Central memory CD8-positive, alpha-beta T cell (primary cell): ENCODE measurements at regions not wholly inside any gene's neighbourhood (a gene's known extent, or its start where the extent isn't known, plus 50 kb on each side); places are given as distances from the start of the nearest gene placed in this dataset.

Experiments
- ATAC-seq: fragments of 150-1000 bp; cut with Tn5 transposase; replicated peaks from 2 replicates; pipeline ENCODE4 v1.10.0; 2022; ENCODE audit warnings: mild to moderate bottlenecking, moderate FRiP score, moderate number of reproducible peaks; ENCODE audit not compliant: poor library complexity, severe bottlenecking; ENCODE audit errors: extremely low read depth
- DNase-seq, 2 donors: peaks; one replicate each; pipeline ENCODE4 v3.0.0; 2021; ENCODE audit warnings: low spot score in 2 of 2
- H3K27ac Mint-ChIP-seq: one replicate; pipeline ENCODE4 v1.8.0; 2022; ENCODE audit warnings: low read depth, mild to moderate bottlenecking, moderate library complexity, mixed read lengths
- H3K27me3 Mint-ChIP-seq: one replicate; pipeline ENCODE4 v1.8.0; 2022; ENCODE audit warnings: mixed read lengths
- H3K36me3 Mint-ChIP-seq: one replicate; pipeline ENCODE4 v1.8.0; 2022; ENCODE audit warnings: mild to moderate bottlenecking, moderate library complexity, mixed read lengths; ENCODE audit not compliant: insufficient read depth
- H3K4me1 Mint-ChIP-seq: one replicate; pipeline ENCODE4 v1.8.0; 2022; ENCODE audit warnings: mixed read lengths
- H3K4me3 Mint-ChIP-seq: one replicate; pipeline ENCODE4 v1.8.0; 2022; ENCODE audit warnings: mild to moderate bottlenecking, moderate library complexity, mixed read lengths
- H3K9me3 Mint-ChIP-seq: one replicate; pipeline ENCODE4 v1.8.0; 2022; ENCODE audit warnings: mixed read lengths

- DNase-seq, result no peak
- H3K4me1 Mint-ChIP-seq, result no peaks in the 10 kb centered on the region
- H3K36me3 Mint-ChIP-seq, result no peaks in the 10 kb centered on the region
- no peak overlapping the region for H3K4me3 Mint-ChIP-seq
- H3K27me3 Mint-ChIP-seq, result peaks cover 40% of the 10 kb centered on the region
- no peak for ATAC-seq
- H3K27ac Mint-ChIP-seq, result no peak overlapping the region
- H3K9me3 Mint-ChIP-seq, result peaks cover 6% of the 10 kb centered on the region
These were observed 270.3 kb upstream of the VLDLR start for GRCh38 chr9:2351324-2351723.

DNA sequence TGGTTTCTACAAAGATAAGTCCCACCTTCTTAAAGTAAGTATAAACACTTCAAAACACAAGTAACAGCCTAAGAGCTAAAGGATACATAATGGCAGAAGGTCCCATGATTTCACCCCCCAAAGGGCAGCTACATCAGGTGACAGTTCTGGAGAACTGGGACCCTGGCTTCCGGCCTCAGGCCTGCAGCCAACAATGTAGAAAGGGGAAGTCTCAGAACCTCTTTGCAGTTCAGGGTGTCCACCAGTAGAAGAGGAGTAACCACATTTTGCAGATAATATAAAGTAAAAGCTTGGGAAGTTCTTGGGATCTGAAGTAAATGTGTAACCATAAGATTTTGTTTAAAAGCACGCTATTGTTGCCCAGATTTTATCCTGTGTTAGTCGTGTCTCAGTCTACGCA is 267.4 kb upstream of the VLDLR start:
- Mint-ChIP-seq H3K9me3 (no peaks in the 10 kb centered on the region), H3K4me1 (no peaks in the 10 kb centered on the region), H3K4me3 (no peak overlapping the region), H3K27ac (no peak overlapping the region), H3K36me3 (no peaks in the 10 kb centered on the region), H3K27me3 (peaks cover 41% of the 10 kb centered on the region)
- no peak for DNase-seq
- no peak for ATAC-seq

DNA sequence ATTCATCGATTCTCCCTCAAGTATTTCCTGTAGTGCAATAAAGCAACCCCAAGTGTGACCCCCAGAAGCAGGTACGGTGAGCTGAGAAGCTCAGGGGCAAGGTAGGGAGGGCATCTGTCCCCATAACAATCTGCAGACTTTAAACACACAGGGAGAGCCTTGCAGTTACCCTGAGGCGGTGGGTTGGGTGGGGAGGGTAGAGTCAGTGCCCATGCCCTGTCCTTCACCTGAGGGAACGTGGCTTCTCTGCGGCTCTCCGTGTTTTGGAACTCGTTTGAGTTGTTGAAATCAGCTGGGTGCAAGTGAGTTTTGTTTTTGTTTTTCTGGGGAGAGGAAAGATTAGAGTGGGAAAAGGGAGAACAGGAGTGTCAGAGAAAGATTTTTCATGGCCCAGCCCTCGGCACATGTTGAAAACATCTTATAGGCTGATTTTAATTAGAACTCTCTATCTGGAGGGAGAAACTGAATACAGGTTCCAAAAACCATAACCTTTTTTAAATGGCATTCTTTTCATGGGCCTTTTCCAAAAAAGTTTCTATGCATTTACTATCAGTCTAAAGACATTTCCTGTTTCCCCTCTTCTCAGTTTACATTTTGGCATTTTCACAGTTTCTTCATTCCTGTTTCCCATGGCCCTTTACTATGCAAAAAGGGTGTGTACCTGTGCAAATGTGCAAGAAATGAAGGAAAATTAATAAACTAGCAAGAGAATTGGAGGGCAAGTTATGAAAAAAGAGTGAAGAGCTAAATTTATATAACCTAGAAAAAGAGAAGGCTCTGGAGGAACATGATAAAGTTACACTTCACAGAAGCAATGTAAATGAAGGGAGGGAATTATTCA is 266.5 kb upstream of the VLDLR start:
- peaks cover 46% of the 10 kb centered on the region for H3K27me3 Mint-ChIP-seq
- ATAC-seq (no peak), DNase-seq (no peak)
- no peaks in the 10 kb centered on the region for H3K9me3 Mint-ChIP-seq
- no peak overlapping the region for H3K4me3 Mint-ChIP-seq
- H3K36me3 Mint-ChIP-seq, result no peaks in the 10 kb centered on the region
- no peaks in the 10 kb centered on the region for H3K4me1 Mint-ChIP-seq
- H3K27ac Mint-ChIP-seq, result no peak overlapping the region

DNA sequence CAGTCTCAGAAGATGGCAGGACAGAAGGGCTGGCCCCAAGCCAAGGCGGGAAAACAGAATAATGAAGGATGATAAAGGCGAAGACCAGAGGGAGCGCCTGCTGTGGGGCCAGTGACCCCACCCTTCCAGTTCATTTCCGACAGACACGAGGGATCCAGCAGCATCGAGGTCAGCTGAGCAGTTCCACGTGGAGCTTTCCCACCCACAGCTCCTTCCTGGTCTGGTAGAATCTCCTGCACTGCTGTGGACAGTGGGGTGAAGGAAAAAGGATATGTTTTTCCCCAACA is 265.9 kb upstream of the VLDLR start:
- Mint-ChIP-seq H3K9me3 (no peaks in the 10 kb centered on the region), H3K4me1 (no peaks in the 10 kb centered on the region), H3K27ac (no peak overlapping the region), H3K27me3 (peaks cover 51% of the 10 kb centered on the region), H3K4me3 (no peak overlapping the region), H3K36me3 (no peaks in the 10 kb centered on the region)
- no peak for ATAC-seq
- DNase-seq, result no peak

DNA sequence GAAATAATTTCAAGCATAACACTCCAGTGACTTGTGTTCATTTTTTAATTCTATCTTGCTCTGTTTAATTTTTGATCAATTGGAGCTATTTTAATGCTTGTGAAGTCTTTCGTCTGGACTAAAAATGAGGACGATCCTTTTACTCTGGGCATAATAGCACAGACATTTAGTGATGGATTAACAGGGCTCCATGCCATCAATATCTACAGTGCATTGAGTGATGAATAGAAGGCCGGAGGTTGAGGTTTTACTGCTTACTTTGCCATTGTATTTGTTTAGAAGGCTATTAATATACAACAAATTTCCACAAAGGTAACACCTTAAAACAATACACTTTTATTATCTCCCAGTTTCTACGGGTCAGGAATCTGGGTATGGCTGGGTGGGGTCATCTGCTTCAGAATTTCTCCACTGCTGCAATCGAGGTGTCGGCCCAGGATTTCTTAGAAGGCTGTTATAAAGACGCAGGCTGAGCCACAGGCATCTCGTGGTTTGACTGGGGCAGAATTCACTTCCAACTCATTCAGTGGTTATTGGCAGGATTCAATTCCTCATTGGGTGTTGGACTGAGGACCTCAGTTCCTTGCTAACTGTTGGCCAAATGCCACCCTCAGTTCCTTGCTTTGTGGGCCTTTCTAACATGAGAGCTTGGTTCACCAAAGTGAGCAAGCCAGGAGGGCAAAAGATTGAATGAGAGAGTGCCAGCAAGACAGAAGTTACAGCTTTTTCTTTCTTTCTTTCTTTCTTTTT is 265.4 kb upstream of the VLDLR start:
- Mint-ChIP-seq H3K36me3 (no peaks in the 10 kb centered on the region), H3K4me1 (no peaks in the 10 kb centered on the region), H3K9me3 (no peaks in the 10 kb centered on the region), H3K4me3 (no peak overlapping the region), H3K27ac (no peak overlapping the region), H3K27me3 (peaks cover 51% of the 10 kb centered on the region)
- ATAC-seq, result no peak
- DNase-seq, result no peak

GRCh38 chr9:2359891-2360471 is 261.6 kb upstream of the VLDLR start:
- DNase-seq (no peak), ATAC-seq (no peak)
- Mint-ChIP-seq H3K4me1 (no peaks in the 10 kb centered on the region), H3K27ac (no peak overlapping the region), H3K27me3 (peaks cover 37% of the 10 kb centered on the region), H3K4me3 (no peak overlapping the region), H3K9me3 (no peaks in the 10 kb centered on the region), H3K36me3 (peaks cover 2% of the 10 kb centered on the region)

- Mint-ChIP-seq H3K4me3 (no peak overlapping the region), H3K27ac (no peak overlapping the region), H3K9me3 (no peaks in the 10 kb centered on the region), H3K27me3 (peaks cover 22% of the 10 kb centered on the region), H3K4me1 (no peaks in the 10 kb centered on the region), H3K36me3 (peaks cover 2% of the 10 kb centered on the region)
- DNase-seq, result no peak
- ATAC-seq, result no peak
These were observed 259.4 kb upstream of the VLDLR start for GRCh38 chr9:2362150-2362549.

DNA sequence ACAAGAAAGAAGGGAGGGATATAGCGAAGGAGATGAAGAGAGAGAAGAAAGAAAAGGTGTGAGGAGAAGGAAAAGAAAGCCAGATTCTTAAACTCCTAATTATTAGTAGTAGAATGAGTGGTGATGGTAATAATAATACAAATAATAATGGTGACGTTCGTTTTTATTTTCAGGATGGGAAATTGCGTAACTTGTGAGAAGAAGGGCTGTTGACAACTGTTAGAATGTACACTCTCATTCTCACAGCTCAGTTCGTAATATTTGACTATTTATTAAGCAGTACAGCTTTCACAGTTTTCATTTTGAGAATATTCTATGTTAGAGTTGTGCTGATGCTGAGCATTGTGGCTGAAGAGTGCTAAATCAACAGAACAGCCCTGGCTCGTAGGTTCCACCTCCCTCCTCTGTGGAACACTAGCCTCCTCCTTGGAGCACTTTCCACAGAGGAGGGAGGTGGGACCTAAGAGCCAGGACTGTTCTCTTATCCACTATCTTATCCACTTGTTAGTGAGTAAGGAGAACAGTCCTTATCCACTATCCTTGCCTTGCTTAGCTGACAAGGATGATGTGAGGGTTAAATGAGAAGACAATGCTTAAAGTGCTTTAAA is 258.3 kb upstream of the VLDLR start:
- peaks cover 4% of the 10 kb centered on the region for H3K36me3 Mint-ChIP-seq
- no peaks in the 10 kb centered on the region for H3K9me3 Mint-ChIP-seq
- peaks cover 22% of the 10 kb centered on the region for H3K27me3 Mint-ChIP-seq
- no peaks in the 10 kb centered on the region for H3K4me1 Mint-ChIP-seq
- DNase-seq, result no peak
- no peak overlapping the region for H3K4me3 Mint-ChIP-seq
- no peak for ATAC-seq
- no peak overlapping the region for H3K27ac Mint-ChIP-seq

DNA sequence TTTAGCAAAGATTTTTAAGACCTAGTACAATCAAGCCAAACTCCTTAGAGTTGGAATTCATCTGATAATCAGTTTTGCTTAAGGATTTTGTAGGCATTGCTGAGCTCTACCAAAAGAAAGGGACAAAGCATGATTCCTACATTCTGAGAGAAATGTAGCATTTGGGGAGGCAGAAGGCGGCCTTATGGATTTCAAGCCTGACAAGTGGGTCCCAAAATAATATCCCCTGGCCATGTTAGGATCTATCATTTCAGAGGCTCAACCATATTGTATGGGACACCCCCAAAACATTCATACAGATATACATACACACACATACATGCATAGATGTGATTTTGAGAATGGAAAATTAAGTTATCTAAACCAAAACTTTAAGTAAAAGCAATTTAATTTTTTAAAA is 257.8 kb upstream of the VLDLR start:
- H3K4me1 Mint-ChIP-seq, result no peaks in the 10 kb centered on the region
- H3K27me3 Mint-ChIP-seq, result peaks cover 22% of the 10 kb centered on the region
- H3K9me3 Mint-ChIP-seq, result no peaks in the 10 kb centered on the region
- no peak overlapping the region for H3K27ac Mint-ChIP-seq
- H3K36me3 Mint-ChIP-seq, result peaks cover 4% of the 10 kb centered on the region
- H3K4me3 Mint-ChIP-seq, result no peak overlapping the region
- no peak for ATAC-seq
- no peak for DNase-seq

DNA sequence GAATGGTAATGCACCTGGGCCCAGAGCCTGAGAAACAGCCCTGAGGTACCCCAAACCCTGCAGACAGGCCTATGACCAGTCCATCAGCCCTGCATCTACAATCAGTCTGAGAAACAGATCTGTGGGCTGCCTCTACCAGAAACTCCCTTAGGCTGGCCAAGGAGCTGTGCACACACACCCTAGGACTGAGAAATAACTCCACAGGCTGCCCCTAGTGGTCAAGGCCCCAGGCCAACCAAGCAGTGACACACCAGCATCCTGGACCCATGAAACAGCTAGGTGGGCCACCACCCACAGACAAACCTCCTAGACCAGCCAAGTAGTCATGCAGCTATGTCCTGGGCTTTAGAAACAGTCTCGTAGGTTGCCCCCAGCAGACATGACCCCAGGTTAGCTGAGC is 253.6 kb upstream of the VLDLR start:
- H3K4me1 Mint-ChIP-seq, result no peaks in the 10 kb centered on the region
- DNase-seq (no peak), ATAC-seq (no peak)
- H3K36me3 Mint-ChIP-seq, result peaks cover 2% of the 10 kb centered on the region
- no peak overlapping the region for H3K27ac Mint-ChIP-seq
- H3K9me3 Mint-ChIP-seq, result no peaks in the 10 kb centered on the region
- no peak overlapping the region for H3K4me3 Mint-ChIP-seq
- H3K27me3 Mint-ChIP-seq, result peaks cover 5% of the 10 kb centered on the region

- Mint-ChIP-seq H3K4me1 (no peaks in the 10 kb centered on the region), H3K36me3 (no peaks in the 10 kb centered on the region), H3K9me3 (peaks cover 6% of the 10 kb centered on the region), H3K27ac (no peak overlapping the region), H3K4me3 (no peak overlapping the region), H3K27me3 (no peaks in the 10 kb centered on the region)
- no peak for DNase-seq
- no peak for ATAC-seq
These were observed 247.9 kb upstream of the VLDLR start for GRCh38 chr9:2373648-2374047.

DNA sequence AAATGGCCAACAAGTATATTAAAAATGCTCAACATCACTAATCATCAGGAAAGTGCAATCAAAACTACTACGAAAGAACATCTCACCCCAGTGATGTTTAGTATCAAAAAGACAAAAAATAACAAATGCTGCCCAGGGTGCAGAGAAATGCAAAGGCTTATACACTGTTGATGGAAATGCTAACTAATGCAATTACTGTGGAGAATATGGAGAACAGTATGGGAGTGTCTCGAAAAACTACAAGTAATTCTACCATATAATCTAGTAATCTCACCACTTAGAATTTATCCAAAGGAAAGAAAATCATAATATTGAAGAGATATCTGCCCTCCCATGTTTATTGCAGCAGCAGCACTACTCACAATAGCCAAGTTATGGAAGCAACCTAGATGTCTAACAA is 246.5 kb upstream of the VLDLR start:
- DNase-seq (no peak), ATAC-seq (no peak)
- Mint-ChIP-seq H3K27me3 (peaks cover 10% of the 10 kb centered on the region), H3K4me1 (no peaks in the 10 kb centered on the region), H3K36me3 (no peaks in the 10 kb centered on the region), H3K4me3 (no peak overlapping the region), H3K27ac (no peak overlapping the region), H3K9me3 (peaks cover 6% of the 10 kb centered on the region)

- H3K36me3 Mint-ChIP-seq, result no peaks in the 10 kb centered on the region
- H3K27me3 Mint-ChIP-seq, result peaks cover 21% of the 10 kb centered on the region
- ATAC-seq, result no peak
- H3K4me1 Mint-ChIP-seq, result no peaks in the 10 kb centered on the region
- H3K9me3 Mint-ChIP-seq, result peaks cover 6% of the 10 kb centered on the region
- no peak overlapping the region for H3K4me3 Mint-ChIP-seq
- H3K27ac Mint-ChIP-seq, result no peak overlapping the region
- DNase-seq, result no peak
These were observed 244.5 kb upstream of the VLDLR start for GRCh38 chr9:2377117-2377516.
